ENCODE measurements at regions not wholly inside any gene's neighbourhood (a gene's known extent, or its start where the extent isn't known, plus 50 kb on each side); places are given as distances from the start of the nearest gene placed in this dataset.

- TF ChIP-seq JUN (CRISPR knock-in tag; IDR thresholded peaks at IDR 0.05) = no peak
- no peak for TF ChIP-seq TRAFD1 (CRISPR knock-in tag; IDR thresholded peaks at IDR 0.05; ENCODE audit: borderline replicate concordance)
- no peak for TF ChIP-seq ZNF275 (CRISPR knock-in tag; IDR thresholded peaks at IDR 0.05; ENCODE audit: borderline replicate concordance)
- TF ChIP-seq CTCF (CRISPR knock-in tag; IDR thresholded peaks at IDR 0.05) = no peak
- TF ChIP-seq ZHX1 (CRISPR knock-in tag; IDR thresholded peaks at IDR 0.05; ENCODE audit: low read depth) = no peak
Observed at GRCh38 chr7:96928965-96929364, 76.4 kb upstream of the DLX6 start.
